Transverse colon (tissue), 4 donors: ENCODE measurements at regions not wholly inside any gene's neighbourhood (a gene's known extent, or its start where the extent isn't known, plus 50 kb on each side); places are given as distances from the start of the nearest gene placed in this dataset.

ENCODE experiments used
- EP300 ChIP-seq: sonication (generic); formaldehyde crosslinking; IDR thresholded peaks from one replicate; pipeline ENCODE4 v1.6.1; 2017; ENCODE audit warnings: antibody characterized with exemption, low read depth
- POLR2A ChIP-seq: fragments of 450-650 bp; IDR thresholded peaks from one replicate; pipeline ENCODE4 v1.6.1; 2016; ENCODE audit warnings: antibody characterized with exemption, mild to moderate bottlenecking, moderate library complexity
- POLR2AphosphoS5 ChIP-seq, 3 donors: sonication (generic); formaldehyde crosslinking; IDR thresholded peaks; one replicate each; pipeline ENCODE4 v1.6.1; 2016; ENCODE audit warnings: antibody characterized with exemption in 3 of 3
- TF ChIP-seq, protein P1 (sequence below), 5 experiments: fragments of 200-600 bp in 3 of 5; fragments of 450-650 bp in 2 of 5; sonication (generic) in 3 of 5; IDR thresholded peaks; 1 replicate in 2 of 5; 2 replicates in 3 of 5; pipeline ENCODE4 v1.5.1; 2016 to 2017; ENCODE audit warnings: antibody characterized with exemption in 5 of 5, inconsistent platforms in 3 of 5, mild to moderate bottlenecking in 2 of 5, moderate library complexity in 1 of 5

- no peak for TF ChIP-seq EP300
- no peak for TF ChIP-seq POLR2AphosphoS5 (IDR thresholded peaks at IDR 0.05)
- TF ChIP-seq, protein P1, sequence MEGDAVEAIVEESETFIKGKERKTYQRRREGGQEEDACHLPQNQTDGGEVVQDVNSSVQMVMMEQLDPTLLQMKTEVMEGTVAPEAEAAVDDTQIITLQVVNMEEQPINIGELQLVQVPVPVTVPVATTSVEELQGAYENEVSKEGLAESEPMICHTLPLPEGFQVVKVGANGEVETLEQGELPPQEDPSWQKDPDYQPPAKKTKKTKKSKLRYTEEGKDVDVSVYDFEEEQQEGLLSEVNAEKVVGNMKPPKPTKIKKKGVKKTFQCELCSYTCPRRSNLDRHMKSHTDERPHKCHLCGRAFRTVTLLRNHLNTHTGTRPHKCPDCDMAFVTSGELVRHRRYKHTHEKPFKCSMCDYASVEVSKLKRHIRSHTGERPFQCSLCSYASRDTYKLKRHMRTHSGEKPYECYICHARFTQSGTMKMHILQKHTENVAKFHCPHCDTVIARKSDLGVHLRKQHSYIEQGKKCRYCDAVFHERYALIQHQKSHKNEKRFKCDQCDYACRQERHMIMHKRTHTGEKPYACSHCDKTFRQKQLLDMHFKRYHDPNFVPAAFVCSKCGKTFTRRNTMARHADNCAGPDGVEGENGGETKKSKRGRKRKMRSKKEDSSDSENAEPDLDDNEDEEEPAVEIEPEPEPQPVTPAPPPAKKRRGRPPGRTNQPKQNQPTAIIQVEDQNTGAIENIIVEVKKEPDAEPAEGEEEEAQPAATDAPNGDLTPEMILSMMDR (IDR thresholded peaks at IDR 0.05) = no peak
- no peak for TF ChIP-seq POLR2A
Observed at GRCh38 chr4:136281307-136281706, 1251.0 kb downstream of the PCDH18 start.
